Esophagus muscularis mucosa (tissue), 4 donors: ENCODE measurements at regions not wholly inside any gene's neighbourhood (a gene's known extent, or its start where the extent isn't known, plus 50 kb on each side); places are given as distances from the start of the nearest gene placed in this dataset.
"Not testable (repeated sequence)": the region's sequence is repeated elsewhere in the genome, so short reads cannot be mapped to it uniquely, and the experiment has no call there.

Source experiments
- DNase-seq: peaks from one replicate; pipeline ENCODE4 v3.0.0-alpha.2; 2017; ENCODE audit errors: extremely low spot score
- H3K27ac ChIP-seq, 4 donors: fragments of 200-600 bp; sonication (generic); replicated peaks in 1 of 4; 1 replicate in 3 of 4; 2 replicates in 1 of 4; pipeline ENCODE4 v1.5.1; 2016 to 2019; ENCODE audit warnings: mild to moderate bottlenecking in 1 of 4
- H3K27me3 ChIP-seq, 4 donors: fragments of 200-600 bp; sonication (generic); one replicate each; pipeline versions ENCODE4 v1.5.1 to v1.6.0; 2016 to 2019
- H3K36me3 ChIP-seq, 4 donors: fragments of 200-600 bp; sonication (generic); one replicate each; pipeline ENCODE4 v1.5.1; 2016 to 2019
- H3K4me1 ChIP-seq, 4 donors: fragments of 200-600 bp; sonication (generic); one replicate each; pipeline ENCODE4 v1.5.1; 2016 to 2019
- H3K4me3 ChIP-seq, 4 donors: fragments of 200-600 bp; sonication (generic); 1 replicate in 2 of 4; 2 replicates in 2 of 4; pipeline ENCODE4 v1.5.1; 2016 to 2019; ENCODE audit warnings: mild to moderate bottlenecking in 4 of 4, moderate library complexity in 1 of 4
- H3K9me3 ChIP-seq, 4 donors: fragments of 200-600 bp; sonication (generic); 1 replicate in 3 of 4; 2 replicates in 1 of 4; pipeline ENCODE4 v1.5.1; 2016 to 2019
- CTCF ChIP-seq, 3 experiments: fragments of 200-600 bp in 2 of 3; fragments of 450-650 bp in 1 of 3; sonication (generic) in 2 of 3; IDR thresholded peaks; one replicate each; pipeline ENCODE4 v1.5.1; 2017 to 2019; ENCODE audit warnings: antibody characterized with exemption in 3 of 3, mild to moderate bottlenecking in 2 of 3, moderate library complexity in 1 of 3
- EP300 ChIP-seq: sonication (generic); formaldehyde crosslinking; IDR thresholded peaks from one replicate; pipeline ENCODE4 v1.6.1; 2017; ENCODE audit warnings: antibody characterized with exemption
- POLR2A ChIP-seq: fragments of 450-650 bp; IDR thresholded peaks from one replicate; pipeline ENCODE4 v1.6.1; 2017; ENCODE audit warnings: antibody characterized with exemption, moderate library complexity, mild to moderate bottlenecking, low read depth
- POLR2AphosphoS5 ChIP-seq, 2 donors: sonication (generic); formaldehyde crosslinking; IDR thresholded peaks; one replicate each; pipeline ENCODE4 v1.6.1; 2017; ENCODE audit warnings: antibody characterized with exemption in 2 of 2
- WGBS: methylation state at CpG from one replicate; pipeline ENCODE4 v1.1.5; 2018; 5-methylcytosine and 5-hydroxymethylcytosine counted together
- intact Hi-C: fragments of 100-400 bp; cut with DNase I; formaldehyde crosslinking; loops from one replicate; pipeline ENCODE4 v1.15.1; 2023

GRCh38 chr18:25490316-25490715, 138.3 kb upstream of the ZNF521 start:
- no peak overlapping the region for H3K4me3 ChIP-seq
- TF ChIP-seq POLR2AphosphoS5 (IDR thresholded peaks at IDR 0.05) (no peak), CTCF (IDR thresholded peaks at IDR 0.05) (no peak), EP300 (no peak), POLR2A (no peak)
- peaks cover 0 to 5% (median 2%) of the 10 kb centered on the region in 4 donors for H3K9me3 ChIP-seq
- no peak for DNase-seq
- no peaks in the 10 kb centered on the region for H3K4me1 ChIP-seq
- H3K27me3 ChIP-seq, result no peaks in the 10 kb centered on the region
- 81% methylated on average over 4 of the region's 4 CpGs for WGBS
- H3K36me3 ChIP-seq, result no peaks in the 10 kb centered on the region
- intact Hi-C loops, result no loop called here
- no peak overlapping the region for H3K27ac ChIP-seq

GRCh38 chr18:25473008-25473407, 121.0 kb upstream of the ZNF521 start:
- TF ChIP-seq CTCF (IDR thresholded peaks at IDR 0.05) (no peak), EP300 (no peak), POLR2AphosphoS5 (IDR thresholded peaks at IDR 0.05) (no peak), POLR2A (no peak)
- intact Hi-C loops, result no loop called here
- H3K27me3 ChIP-seq, result no peaks in the 10 kb centered on the region
- H3K9me3 ChIP-seq, result peaks cover 0 to 7% (median 3%) of the 10 kb centered on the region in 4 donors
- WGBS, result 73% methylated on average over 2 of the region's 2 CpGs
- H3K27ac ChIP-seq, result no peak overlapping the region
- peaks cover 0 to 4% (median 0%) of the 10 kb centered on the region in 4 donors for H3K4me1 ChIP-seq
- H3K4me3 ChIP-seq, result no peak overlapping the region
- H3K36me3 ChIP-seq, result no peaks in the 10 kb centered on the region
- DNase-seq, result no peak

- peaks cover 6 to 20% (median 10%) of the 10 kb centered on the region in 4 donors for H3K4me1 ChIP-seq
- H3K36me3 ChIP-seq, H3K9me3 ChIP-seq, H3K4me3 ChIP-seq, H3K27me3 ChIP-seq, H3K27ac ChIP-seq, intact Hi-C loops, DNase-seq: not testable (repeated sequence)
- 88% methylated on average over 7 of the region's 7 CpGs for WGBS
Observed at GRCh38 chr18:25470756-25471524, 119.0 kb upstream of the ZNF521 start.

- Histone ChIP-seq H3K4me1 (peaks cover 6 to 26% (median 10%) of the 10 kb centered on the region in 4 donors), H3K27ac (no peak overlapping the region), H3K9me3 (no peaks in the 10 kb centered on the region), H3K4me3 (no peak overlapping the region), H3K36me3 (no peaks in the 10 kb centered on the region), H3K27me3 (no peaks in the 10 kb centered on the region)
- 56% methylated on average over 7 of the region's 7 CpGs for WGBS
- no peak for DNase-seq
- intact Hi-C loops, result no loop called here
- TF ChIP-seq POLR2A, result no peak
- TF ChIP-seq POLR2AphosphoS5 (IDR thresholded peaks at IDR 0.05), result no peak
- TF ChIP-seq CTCF (IDR thresholded peaks at IDR 0.05), result no peak
- no peak for TF ChIP-seq EP300
Observed at GRCh38 chr18:25470062-25470461, 118.1 kb upstream of the ZNF521 start.

- no peak overlapping the region for H3K4me3 ChIP-seq
- H3K36me3 ChIP-seq, result no peaks in the 10 kb centered on the region
- peaks cover 6 to 26% (median 10%) of the 10 kb centered on the region in 4 donors for H3K4me1 ChIP-seq
- no peaks in the 10 kb centered on the region for H3K27me3 ChIP-seq
- no peak for TF ChIP-seq EP300
- TF ChIP-seq POLR2AphosphoS5 (IDR thresholded peaks at IDR 0.05), result no peak
- TF ChIP-seq CTCF (IDR thresholded peaks at IDR 0.05), result no peak
- no peak for TF ChIP-seq POLR2A
- no peak for DNase-seq
- intact Hi-C loops, result no loop called here
- no peaks in the 10 kb centered on the region for H3K9me3 ChIP-seq
- H3K27ac ChIP-seq, result no peak overlapping the region
- 87% methylated on average over 2 of the region's 2 CpGs for WGBS
Observed at GRCh38 chr18:25469489-25469888, 117.5 kb upstream of the ZNF521 start.
